DMS 273 (cell line): ENCODE measurements at regions not wholly inside any gene's neighbourhood (a gene's known extent, or its start where the extent isn't known, plus 50 kb on each side); places are given as distances from the start of the nearest gene placed in this dataset.

Experiments used
- DNase-seq: peaks from one replicate; lab custom pipeline; 2025; ENCODE audit not compliant: unreplicated experiment; lab: John Stamatoyannopoulos, UW

GRCh38 chr13:111967572-111968201 is 99.3 kb upstream of the SOX1 start:
- DNase-seq = no peak

GRCh38 chr13:111968336-111969010 is 98.5 kb upstream of the SOX1 start:
- no peak for DNase-seq

GRCh38 chr13:111969551-111970135 is 97.3 kb upstream of the SOX1 start:
- no peak for DNase-seq

- no peak for DNase-seq
Measured at GRCh38 chr13:111970494-111971141, 96.3 kb upstream of the SOX1 start.

- no peak for DNase-seq
Measured at GRCh38 chr13:111971891-111972780, 94.8 kb upstream of the SOX1 start.

GRCh38 chr13:111973186-111973585 is 93.8 kb upstream of the SOX1 start:
- no peak for DNase-seq

GRCh38 chr13:111973605-111974340 is 93.2 kb upstream of the SOX1 start:
- DNase-seq = peak; percentile 40

- DNase-seq = no peak
Measured at GRCh38 chr13:111974341-111974640, 92.7 kb upstream of the SOX1 start.

- no peak for DNase-seq
Measured at GRCh38 chr13:111975539-111976473, 91.1 kb upstream of the SOX1 start.

GRCh38 chr13:111976474-111977178 is 90.3 kb upstream of the SOX1 start:
- DNase-seq = peak; percentile 1

GRCh38 chr13:111977179-111977506 is 89.8 kb upstream of the SOX1 start:
- DNase-seq = no peak

- no peak for DNase-seq
Measured at GRCh38 chr13:111978546-111978945, 88.4 kb upstream of the SOX1 start.

GRCh38 chr13:111980146-111980929 is 86.6 kb upstream of the SOX1 start:
- no peak for DNase-seq

- no peak for DNase-seq
Measured at GRCh38 chr13:111981006-111981405, 85.9 kb upstream of the SOX1 start.

GRCh38 chr13:111981446-111982165 is 85.3 kb upstream of the SOX1 start:
- no peak for DNase-seq

- DNase-seq = no peak
Measured at GRCh38 chr13:111984349-111984748, 82.6 kb upstream of the SOX1 start.

- DNase-seq = no peak
Measured at GRCh38 chr13:111990362-111990761, 76.6 kb upstream of the SOX1 start.

GRCh38 chr13:111992911-111993310 is 74.0 kb upstream of the SOX1 start:
- DNase-seq = no peak
